Body of pancreas (tissue), 4 donors: ENCODE measurements at regions not wholly inside any gene's neighbourhood (a gene's known extent, or its start where the extent isn't known, plus 50 kb on each side); places are given as distances from the start of the nearest gene placed in this dataset.

Experiments
- POLR2A ChIP-seq, 3 donors: fragments of 450-650 bp; IDR thresholded peaks; one replicate each; pipeline ENCODE4 v1.6.1; 2016; ENCODE audit warnings: antibody characterized with exemption in 3 of 3, mild to moderate bottlenecking in 2 of 3
- TF ChIP-seq, protein P1 (sequence below), 7 experiments: fragments of 450-650 bp in 4 of 7; fragments of 200-600 bp in 3 of 7; sonication (generic) in 3 of 7; IDR thresholded peaks; one replicate each; pipeline ENCODE4 v1.5.1; 2016 to 2019; ENCODE audit warnings: antibody characterized with exemption in 7 of 7

DNA sequence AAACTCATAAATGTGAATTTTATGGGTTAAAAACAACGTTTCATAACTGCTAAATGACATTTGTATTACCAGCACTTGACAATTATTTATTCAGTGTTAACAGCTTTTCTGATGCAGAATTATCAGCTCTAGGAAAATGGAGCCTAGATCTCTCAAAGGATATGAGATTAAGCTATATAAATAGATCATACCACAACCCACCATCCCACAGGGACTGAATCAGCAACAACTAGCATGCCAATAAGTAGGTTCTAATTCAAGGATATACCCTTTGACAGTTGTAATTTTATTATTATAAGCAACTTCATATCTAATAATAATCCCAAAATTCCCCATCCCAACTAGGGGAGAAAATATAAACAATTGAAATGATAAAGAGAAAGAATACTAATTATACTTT, 275.4 kb upstream of the RGS18 start:
- TF ChIP-seq, protein P1, sequence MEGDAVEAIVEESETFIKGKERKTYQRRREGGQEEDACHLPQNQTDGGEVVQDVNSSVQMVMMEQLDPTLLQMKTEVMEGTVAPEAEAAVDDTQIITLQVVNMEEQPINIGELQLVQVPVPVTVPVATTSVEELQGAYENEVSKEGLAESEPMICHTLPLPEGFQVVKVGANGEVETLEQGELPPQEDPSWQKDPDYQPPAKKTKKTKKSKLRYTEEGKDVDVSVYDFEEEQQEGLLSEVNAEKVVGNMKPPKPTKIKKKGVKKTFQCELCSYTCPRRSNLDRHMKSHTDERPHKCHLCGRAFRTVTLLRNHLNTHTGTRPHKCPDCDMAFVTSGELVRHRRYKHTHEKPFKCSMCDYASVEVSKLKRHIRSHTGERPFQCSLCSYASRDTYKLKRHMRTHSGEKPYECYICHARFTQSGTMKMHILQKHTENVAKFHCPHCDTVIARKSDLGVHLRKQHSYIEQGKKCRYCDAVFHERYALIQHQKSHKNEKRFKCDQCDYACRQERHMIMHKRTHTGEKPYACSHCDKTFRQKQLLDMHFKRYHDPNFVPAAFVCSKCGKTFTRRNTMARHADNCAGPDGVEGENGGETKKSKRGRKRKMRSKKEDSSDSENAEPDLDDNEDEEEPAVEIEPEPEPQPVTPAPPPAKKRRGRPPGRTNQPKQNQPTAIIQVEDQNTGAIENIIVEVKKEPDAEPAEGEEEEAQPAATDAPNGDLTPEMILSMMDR (IDR thresholded peaks at IDR 0.05) = no peak
- TF ChIP-seq POLR2A (IDR thresholded peaks at IDR 0.05) = no peak
